Neural cell (in vitro differentiated cells): ENCODE measurements at regions not wholly inside any gene's neighbourhood (a gene's known extent, or its start where the extent isn't known, plus 50 kb on each side); places are given as distances from the start of the nearest gene placed in this dataset.

Experiments used
- H2AFZ ChIP-seq: fragments of 200-600, 300-800 bp; sonication (generic), shearing (Covaris generic); 2 replicates; pipeline ENCODE4 v1.6.0; 2014; ENCODE audit warnings: low read depth, mild to moderate bottlenecking, antibody characterized with exemption, low read length, moderate library complexity
- H3F3A ChIP-seq: fragments of 200-600 bp; shearing (Covaris generic); 2 replicates; pipeline ENCODE4 v1.6.1; 2016; ENCODE audit warnings: mild to moderate bottlenecking, moderate library complexity, mixed read lengths, antibody characterized with exemption, low read length; ENCODE audit not compliant: insufficient read depth, poor library complexity, severe bottlenecking
- H3K27ac ChIP-seq: fragments of 200-600, 300-800 bp; sonication (generic), shearing (Covaris generic); 2 replicates; pipeline ENCODE4 v1.5.1; 2014; ENCODE audit warnings: mild to moderate bottlenecking, low read length, moderate library complexity
- H3K27me3 ChIP-seq: fragments of 300-800, 200-600 bp; sonication (generic), shearing (Covaris generic); 2 replicates; pipeline ENCODE4 v1.6.0; 2014; ENCODE audit warnings: mild to moderate bottlenecking, low read depth, low read length, moderate library complexity; ENCODE audit not compliant: insufficient read depth
- H3K36me3 ChIP-seq: fragments of 300-800, 200-600 bp; sonication (generic), shearing (Covaris generic); 2 replicates; pipeline ENCODE4 v1.5.1; 2014; ENCODE audit warnings: mild to moderate bottlenecking, antibody characterized with exemption, low read length, moderate library complexity; ENCODE audit not compliant: insufficient read depth
- H3K4me2 ChIP-seq: fragments of 300-800, 200-600 bp; sonication (generic), shearing (Covaris generic); 2 replicates; pipeline ENCODE4 v1.6.0; 2014; ENCODE audit warnings: mild to moderate bottlenecking, low read length
- H3K4me3 ChIP-seq: fragments of 300-800, 200-600 bp; sonication (generic), shearing (Covaris generic); 2 replicates; pipeline ENCODE4 v1.5.1; 2014; ENCODE audit warnings: mild to moderate bottlenecking, low read length, moderate library complexity
- H3K79me2 ChIP-seq: fragments of 200-600 bp; shearing (Covaris generic); replicated peaks from 2 replicates; pipeline ENCODE4 v1.6.0; 2014; ENCODE audit warnings: mild to moderate bottlenecking, low read length, moderate library complexity; ENCODE audit not compliant: insufficient read depth
- H3K9ac ChIP-seq: fragments of 300-800, 200-600 bp; sonication (generic), shearing (Covaris generic); 2 replicates; pipeline ENCODE4 v1.6.1; 2016; ENCODE audit warnings: mild to moderate bottlenecking, low read length, mixed read lengths
- H3K9me2 ChIP-seq: fragments of 200-600 bp; shearing (Covaris generic); 2 replicates; pipeline ENCODE4 v1.6.1; 2016; ENCODE audit warnings: mild to moderate bottlenecking, low read length, mixed read lengths; ENCODE audit not compliant: insufficient read depth
- H3K9me3 ChIP-seq: fragments of 200-600, 300-800 bp; sonication (generic), shearing (Covaris generic); 2 replicates; pipeline ENCODE4 v1.6.1; 2016; ENCODE audit warnings: mild to moderate bottlenecking, mixed run types, low read length, moderate library complexity, mixed read lengths
- H4K20me1 ChIP-seq: fragments of 200-600 bp; shearing (Covaris generic); 2 replicates; pipeline ENCODE4 v1.6.1; 2016; ENCODE audit warnings: mild to moderate bottlenecking, mixed run types; ENCODE audit not compliant: insufficient read depth
- CTCF ChIP-seq: fragments of 450-650 bp; IDR thresholded peaks from 2 replicates; pipeline ENCODE4 v1.5.1; 2014; ENCODE audit warnings: antibody characterized with exemption, mild to moderate bottlenecking, moderate library complexity; ENCODE audit not compliant: poor library complexity, severe bottlenecking
- EP300 ChIP-seq: fragments of 450-650 bp; conservative IDR thresholded peaks from 2 replicates; pipeline ENCODE4 v1.6.1; 2014; ENCODE audit warnings: antibody characterized with exemption, mild to moderate bottlenecking, moderate library complexity; ENCODE audit not compliant: poor library complexity, severe bottlenecking
- EZH2 ChIP-seq: fragments of 200-600, 300-800 bp; shearing (Covaris generic), sonication (generic); IDR thresholded peaks from 2 replicates; pipeline ENCODE4 v1.6.1; 2014; ENCODE audit warnings: antibody characterized with exemption, low read length, borderline replicate concordance, mild to moderate bottlenecking; ENCODE audit not compliant: insufficient read depth, poor library complexity, severe bottlenecking
- MXI1 ChIP-seq: fragments of 450-650 bp; conservative IDR thresholded peaks from 2 replicates; pipeline ENCODE4 v1.6.1; 2014; ENCODE audit warnings: antibody characterized with exemption, mild to moderate bottlenecking; ENCODE audit not compliant: poor library complexity, severe bottlenecking
- POLR2AphosphoS5 ChIP-seq: IDR thresholded peaks from 2 replicates; pipeline ENCODE4 v1.6.1; 2012
- RAD21 ChIP-seq: fragments of 450-650 bp; conservative IDR thresholded peaks from 2 replicates; pipeline ENCODE4 v1.6.1; 2014; ENCODE audit warnings: antibody characterized with exemption, mild to moderate bottlenecking, moderate library complexity
- REST ChIP-seq: IDR thresholded peaks from 2 replicates; pipeline ENCODE4 v1.6.1; 2012; ENCODE audit warnings: borderline replicate concordance
- SMC3 ChIP-seq: fragments of 450-650 bp; conservative IDR thresholded peaks from 2 replicates; pipeline ENCODE4 v1.6.1; 2014; ENCODE audit warnings: antibody characterized with exemption, mild to moderate bottlenecking, moderate library complexity; ENCODE audit not compliant: poor library complexity
- TAF1 ChIP-seq: IDR thresholded peaks from 2 replicates; pipeline ENCODE4 v1.6.1; 2012; ENCODE audit warnings: low read depth

- Histone ChIP-seq H4K20me1 (no peaks in the 10 kb centered on the region), H2AFZ (no peak overlapping the region), H3K27me3 (no peaks in the 10 kb centered on the region), H3K36me3 (no peaks in the 10 kb centered on the region), H3K9me3 (peaks cover 2% of the 10 kb centered on the region), H3K9ac (no peak overlapping the region), H3F3A (no peaks in the 10 kb centered on the region), H3K9me2 (no peaks in the 10 kb centered on the region), H3K79me2 (no peaks in the 10 kb centered on the region), H3K4me3 (no peak overlapping the region), H3K4me2 (no peak overlapping the region), H3K27ac (no peak overlapping the region)
- no peak for TF ChIP-seq SMC3
- TF ChIP-seq TAF1 = no peak
- TF ChIP-seq EP300 = no peak
- TF ChIP-seq CTCF = no peak
- no peak for TF ChIP-seq RAD21
- TF ChIP-seq POLR2AphosphoS5 = no peak
- no peak for TF ChIP-seq MXI1
- no peak for TF ChIP-seq EZH2
These were observed 109.4 kb downstream of the ZFP36L2 start for GRCh38 chr2:43116988-43117387.

- no peak overlapping the region for H3K4me2 ChIP-seq
- no peak overlapping the region for H3K9ac ChIP-seq
- no peaks in the 10 kb centered on the region for H3K27me3 ChIP-seq
- TF ChIP-seq TAF1 = no peak
- TF ChIP-seq REST = no peak
- no peak for TF ChIP-seq SMC3
- no peak for TF ChIP-seq CTCF
- TF ChIP-seq MXI1 = no peak
- no peak for TF ChIP-seq EP300
- no peak for TF ChIP-seq RAD21
- no peak overlapping the region for H2AFZ ChIP-seq
- H3K79me2 ChIP-seq = no peaks in the 10 kb centered on the region
- no peak overlapping the region for H3K4me3 ChIP-seq
- no peaks in the 10 kb centered on the region for H4K20me1 ChIP-seq
- H3K36me3 ChIP-seq = no peaks in the 10 kb centered on the region
- H3F3A ChIP-seq = no peaks in the 10 kb centered on the region
- no peaks in the 10 kb centered on the region for H3K9me2 ChIP-seq
- no peak overlapping the region for H3K27ac ChIP-seq
- H3K9me3 ChIP-seq = peaks cover 2% of the 10 kb centered on the region
These were observed 110.5 kb downstream of the ZFP36L2 start for GRCh38 chr2:43115881-43116280.
